HCT116 (cell line): ENCODE measurements at regions not wholly inside any gene's neighbourhood (a gene's known extent, or its start where the extent isn't known, plus 50 kb on each side); places are given as distances from the start of the nearest gene placed in this dataset.

Experiments used
- ATAC-seq: fragments of 200-7000 bp; cut with Tn5 transposase; 2 replicates; pipeline ENCODE4 v1.9.1; 2020; ENCODE audit warnings: mild to moderate bottlenecking, moderate library complexity
- BruUV-seq: library from RNA; stranded (reverse); fragments of 400-500 nt; replicated peaks from 2 replicates; lab custom pipeline; 2021; lab: Mats Ljungman, UMichigan
- CTCF ChIA-PET: fragments of 300-600 bp; sonication (Branson Sonifier 250); formaldehyde crosslinking; loops from one replicate; lab custom pipeline; 2021; ENCODE audit warnings: antibody characterized with exemption; lab: Charles Lee
- POLR2A ChIA-PET: fragments of 300-600, 350-600 bp; sonication (Branson Sonifier 250); formaldehyde crosslinking; loops from one replicate; lab custom pipeline; 2021; ENCODE audit warnings: antibody characterized with exemption; lab: Charles Lee
- RAD21 ChIA-PET, 2 experiments: fragments of 300-600 bp; sonication (Branson Sonifier 250); formaldehyde crosslinking; loops; one replicate each; lab custom pipeline; 2023; ENCODE audit warnings: low total read pairs in 2 of 2; ENCODE audit not compliant: uncharacterized antibody in 2 of 2, unreplicated experiment in 2 of 2, low non-redundant PET in 1 of 2; lab: Charles Lee
- DNase-seq: peaks from one replicate; pipeline ENCODE4 v3.0.0-alpha.2; 2010; ENCODE audit warnings: low read depth, low spot score
- H2AFZ ChIP-seq: fragments of 200-600 bp; shearing (Covaris generic), sonication (generic); 2 replicates; pipeline ENCODE4 v1.6.1; 2017; ENCODE audit warnings: low read depth, mixed run types, mixed read lengths, antibody characterized with exemption, low read length; ENCODE audit not compliant: poor library complexity, severe bottlenecking
- H3K27ac ChIP-seq: 2 replicates; pipeline ENCODE4 v1.5.1; 2012; ENCODE audit warnings: low read depth, low read length
- H3K27me3 ChIP-seq: fragments of 200-600 bp; sonication (generic); 2 replicates; pipeline ENCODE4 v1.6.1; 2016; ENCODE audit warnings: mixed run types, low read length, mixed read lengths; ENCODE audit not compliant: insufficient read depth
- H3K36me3 ChIP-seq, 2 experiments: fragments of 200-500 bp in 1 of 2; fragments of 200-600 bp in 1 of 2; sonication (Bioruptor generic) in 1 of 2; sonication (generic) in 1 of 2; 2 replicates each; pipeline versions ENCODE4 v1.5.1 to v1.6.1; 2014 to 2016; ENCODE audit warnings: low read length in 2 of 2, inconsistent platforms in 1 of 2, mixed read lengths in 1 of 2, mixed run types in 1 of 2; ENCODE audit not compliant: insufficient read depth in 2 of 2, control insufficient read depth in 1 of 2
- H3K4me1 ChIP-seq, 2 experiments: fragments of 200-600 bp in 1 of 2; sonication (generic) in 1 of 2; 2 replicates each; pipeline versions ENCODE4 v1.5.1 to v1.6.1; 2012 to 2017; ENCODE audit warnings: low read length in 2 of 2, inconsistent platforms in 1 of 2, mild to moderate bottlenecking in 1 of 2, mixed read lengths in 1 of 2, mixed run types in 1 of 2, moderate library complexity in 1 of 2; ENCODE audit not compliant: insufficient read depth in 2 of 2, control insufficient read depth in 1 of 2
- H3K4me2 ChIP-seq: fragments of 200-600 bp; sonication (generic); 2 replicates; pipeline ENCODE4 v1.6.1; 2017; ENCODE audit warnings: mixed run types, low read length, mixed read lengths
- H3K4me3 ChIP-seq, 2 experiments: fragments of 200-600 bp in 1 of 2; sonication (generic) in 1 of 2; replicated peaks in 1 of 2; 2 replicates each; pipeline ENCODE4 v1.5.1; 2011 to 2016; ENCODE audit warnings: low read length in 2 of 2, control low read depth in 1 of 2, low read depth in 1 of 2, mild to moderate bottlenecking in 1 of 2, mixed read lengths in 1 of 2, mixed run types in 1 of 2
- H3K79me2 ChIP-seq: fragments of 200-600 bp; sonication (generic); 2 replicates; pipeline ENCODE4 v1.6.1; 2017; ENCODE audit warnings: mild to moderate bottlenecking, mixed run types, low read length, moderate library complexity, mixed read lengths; ENCODE audit not compliant: insufficient read depth
- H3K9ac ChIP-seq: fragments of 200-600 bp; sonication (generic); 2 replicates; pipeline ENCODE4 v1.6.1; 2016; ENCODE audit warnings: low read length, mixed read lengths
- H3K9me2 ChIP-seq: fragments of 200-600 bp; sonication (generic), shearing (Covaris generic); 2 replicates; pipeline ENCODE4 v1.6.1; 2017; ENCODE audit warnings: mixed run types, mild to moderate bottlenecking, moderate library complexity; ENCODE audit not compliant: insufficient read depth
- H3K9me3 ChIP-seq, 2 experiments: fragments of 200-500 bp in 1 of 2; fragments of 200-600 bp in 1 of 2; sonication (Bioruptor generic) in 1 of 2; sonication (generic) in 1 of 2; 2 replicates each; pipeline ENCODE4 v1.6.1; 2014 to 2017; ENCODE audit warnings: low read length in 2 of 2, mixed read lengths in 2 of 2, inconsistent platforms in 1 of 2, low read depth in 1 of 2, mild to moderate bottlenecking in 1 of 2, mixed run types in 1 of 2, moderate library complexity in 1 of 2; ENCODE audit not compliant: control insufficient read depth in 1 of 2, insufficient read depth in 1 of 2
- H4K20me1 ChIP-seq: fragments of 200-600 bp; sonication (generic), shearing (Covaris generic); 2 replicates; pipeline ENCODE4 v1.6.1; 2017; ENCODE audit warnings: mixed run types, mild to moderate bottlenecking, moderate library complexity; ENCODE audit not compliant: insufficient read depth
- ATF3 ChIP-seq: IDR thresholded peaks from 2 replicates; pipeline ENCODE4 v1.6.1; 2012
- CEBPB ChIP-seq: IDR thresholded peaks from 2 replicates; pipeline ENCODE4 v1.6.1; 2012; ENCODE audit warnings: low read depth
- ELF1 ChIP-seq: IDR thresholded peaks from 2 replicates; pipeline ENCODE4 v1.6.1; 2012; ENCODE audit warnings: low read depth, borderline replicate concordance
- EZH2 ChIP-seq: fragments of 200-600 bp; sonication (generic); IDR thresholded peaks from 2 replicates; pipeline ENCODE4 v1.6.1; 2017; ENCODE audit warnings: antibody characterized with exemption, mixed run types
- EZH2phosphoT487 ChIP-seq: fragments of 200-600 bp; IDR thresholded peaks from 2 replicates; pipeline ENCODE4 v1.6.1; 2018; ENCODE audit warnings: antibody characterized with exemption, borderline replicate concordance
- FOSL1 ChIP-seq: IDR thresholded peaks from 2 replicates; pipeline ENCODE4 v1.6.1; 2012; ENCODE audit warnings: low read depth
- POLR2A ChIP-seq: IDR thresholded peaks from 2 replicates; pipeline ENCODE4 v1.7.0; 2011; ENCODE audit warnings: borderline replicate concordance; ENCODE audit not compliant: insufficient read depth, insufficient read length; ENCODE audit errors: extremely low read depth
- POLR2AphosphoS5 ChIP-seq: IDR thresholded peaks from 2 replicates; pipeline ENCODE4 v1.6.1; 2011; ENCODE audit warnings: mild to moderate bottlenecking, low read depth, low read length, moderate library complexity
- RAD21 ChIP-seq: IDR thresholded peaks from 2 replicates; pipeline ENCODE4 v1.6.1; 2012; ENCODE audit warnings: low read depth, mild to moderate bottlenecking
- SIN3A ChIP-seq: IDR thresholded peaks from 2 replicates; pipeline ENCODE4 v1.6.1; 2012; ENCODE audit warnings: low read depth
- SP1 ChIP-seq: IDR thresholded peaks from 2 replicates; pipeline ENCODE4 v1.6.1; 2012; ENCODE audit warnings: low read depth
- ZBTB33 ChIP-seq: IDR thresholded peaks from 2 replicates; pipeline ENCODE4 v1.6.1; 2011; ENCODE audit warnings: mild to moderate bottlenecking, low read length, moderate library complexity; ENCODE audit not compliant: insufficient replicate concordance; ENCODE audit errors: extremely low read depth
- ZFX ChIP-seq: fragments of 450-650 bp; IDR thresholded peaks from 2 replicates; pipeline ENCODE4 v1.6.1; 2017
- ZNF274 ChIP-seq: fragments of 200-500 bp; sonication (Bioruptor generic); IDR thresholded peaks from 2 replicates; pipeline ENCODE4 v1.6.1; 2014; ENCODE audit warnings: mild to moderate bottlenecking, low read depth, low read length, inconsistent platforms
- intact Hi-C: fragments of 100-400 bp; cut with micrococcal nuclease; formaldehyde crosslinking; loops from 2 replicates; pipeline ENCODE4 v1.10.0; 2022
- TF ChIP-seq, protein P1 (sequence below): IDR thresholded peaks from 2 replicates; pipeline ENCODE4 v1.6.1; 2012
- TF ChIP-seq, protein P2 (sequence below), 3 experiments: fragments of 200-600 bp in 1 of 3; sonication (generic) in 1 of 3; IDR thresholded peaks in 2 of 3; conservative IDR thresholded peaks in 1 of 3; 2 replicates each; pipeline ENCODE4 v1.5.1; 2012 to 2017; ENCODE audit warnings: low read depth in 2 of 3, low read length in 2 of 3, antibody characterized with exemption in 1 of 3, borderline replicate concordance in 1 of 3, control low read depth in 1 of 3, mild to moderate bottlenecking in 1 of 3, mixed read lengths in 1 of 3, mixed run types in 1 of 3, moderate library complexity in 1 of 3; ENCODE audit not compliant: insufficient read depth in 1 of 3

- no peak for TF ChIP-seq SIN3A
- no peak for TF ChIP-seq CEBPB
- no peak for TF ChIP-seq POLR2AphosphoS5
- TF ChIP-seq, protein P1, sequence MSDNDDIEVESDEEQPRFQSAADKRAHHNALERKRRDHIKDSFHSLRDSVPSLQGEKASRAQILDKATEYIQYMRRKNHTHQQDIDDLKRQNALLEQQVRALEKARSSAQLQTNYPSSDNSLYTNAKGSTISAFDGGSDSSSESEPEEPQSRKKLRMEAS, result no peak
- TF ChIP-seq FOSL1, result no peak
- TF ChIP-seq ATF3, result no peak
- TF ChIP-seq ZFX, result no peak
- no peak for TF ChIP-seq EZH2phosphoT487
- TF ChIP-seq EZH2, result no peak
- no peak for TF ChIP-seq ZNF274
These were observed 628.6 kb downstream of the NR4A2 start (continued) for GRCh38 chr2:155703917-155704316.

DNA sequence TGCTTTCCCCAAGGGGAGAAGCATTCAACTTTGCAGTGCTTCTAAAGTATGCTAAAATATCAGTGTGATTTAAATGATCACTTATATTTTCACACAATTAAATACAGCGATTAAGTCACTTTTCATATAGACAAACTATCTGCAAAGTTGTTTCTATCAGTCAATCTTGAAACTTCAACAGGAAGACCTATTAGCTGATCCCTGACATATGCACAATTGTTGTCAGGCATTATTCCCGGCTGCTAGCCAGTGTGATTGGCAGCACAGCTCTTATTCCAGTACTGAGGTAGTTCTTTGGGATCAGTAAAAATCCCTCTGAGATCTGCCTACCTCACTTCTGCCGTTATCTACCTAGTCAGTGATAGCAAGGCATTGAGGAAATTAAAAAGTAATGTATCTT is 629.5 kb downstream of the NR4A2 start:
- POLR2A ChIA-PET, result no interaction called here
- ATAC-seq, result no peak
- CTCF ChIA-PET, result no interaction called here

More for the DNA sequence above, 629.5 kb downstream of the NR4A2 start:
- TF ChIP-seq POLR2A (no peak), CEBPB (no peak), SP1 (no peak), ATF3 (no peak), ZBTB33 (no peak), ELF1 (no peak), ZFX (no peak), EZH2 (no peak), RAD21 (no peak), FOSL1 (no peak), SIN3A (no peak), ZNF274 (no peak)
- TF ChIP-seq, protein P2, sequence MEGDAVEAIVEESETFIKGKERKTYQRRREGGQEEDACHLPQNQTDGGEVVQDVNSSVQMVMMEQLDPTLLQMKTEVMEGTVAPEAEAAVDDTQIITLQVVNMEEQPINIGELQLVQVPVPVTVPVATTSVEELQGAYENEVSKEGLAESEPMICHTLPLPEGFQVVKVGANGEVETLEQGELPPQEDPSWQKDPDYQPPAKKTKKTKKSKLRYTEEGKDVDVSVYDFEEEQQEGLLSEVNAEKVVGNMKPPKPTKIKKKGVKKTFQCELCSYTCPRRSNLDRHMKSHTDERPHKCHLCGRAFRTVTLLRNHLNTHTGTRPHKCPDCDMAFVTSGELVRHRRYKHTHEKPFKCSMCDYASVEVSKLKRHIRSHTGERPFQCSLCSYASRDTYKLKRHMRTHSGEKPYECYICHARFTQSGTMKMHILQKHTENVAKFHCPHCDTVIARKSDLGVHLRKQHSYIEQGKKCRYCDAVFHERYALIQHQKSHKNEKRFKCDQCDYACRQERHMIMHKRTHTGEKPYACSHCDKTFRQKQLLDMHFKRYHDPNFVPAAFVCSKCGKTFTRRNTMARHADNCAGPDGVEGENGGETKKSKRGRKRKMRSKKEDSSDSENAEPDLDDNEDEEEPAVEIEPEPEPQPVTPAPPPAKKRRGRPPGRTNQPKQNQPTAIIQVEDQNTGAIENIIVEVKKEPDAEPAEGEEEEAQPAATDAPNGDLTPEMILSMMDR (IDR thresholded peaks at IDR 0.05 in 2 of 3, conservative IDR thresholded peaks at IDR 0.05 in 1 of 3; ENCODE audit: borderline replicate concordance in 1 of 3, insufficient read depth in 1 of 3, low read depth in 2 of 3, low read length in 2 of 3), result no peak
- H2AFZ ChIP-seq, result no peak overlapping the region
- no peaks in the 10 kb centered on the region for H3K27me3 ChIP-seq
- H4K20me1 ChIP-seq, result no peaks in the 10 kb centered on the region
- H3K79me2 ChIP-seq, result no peaks in the 10 kb centered on the region
- H3K4me2 ChIP-seq, result no peak overlapping the region
- no peak for DNase-seq
- no peak overlapping the region for H3K4me3 ChIP-seq
- no peaks in the 10 kb centered on the region for H3K4me1 ChIP-seq
- H3K9me2 ChIP-seq, result no peaks in the 10 kb centered on the region
- BruUV-seq, result no TSS peak
- H3K9me3 ChIP-seq, result no peaks in the 10 kb centered on the region
- RAD21 ChIA-PET, result no interaction called here
- H3K36me3 ChIP-seq, result no peaks in the 10 kb centered on the region
- H3K9ac ChIP-seq, result no peak overlapping the region
- H3K27ac ChIP-seq, result no peak overlapping the region
- intact Hi-C loops, result no loop called here
